GM23338 (cell line): ENCODE measurements at regions not wholly inside any gene's neighbourhood (a gene's known extent, or its start where the extent isn't known, plus 50 kb on each side); places are given as distances from the start of the nearest gene placed in this dataset.

Experiments
- ATAC-seq: fragments of 200-7000 bp; cut with Tn5 transposase; 3 replicates; pipeline ENCODE4 v1.9.1; 2020
- DNase-seq: peaks from one replicate; pipeline ENCODE4 v3.0.0-alpha.2; 2015; ENCODE audit warnings: low spot score
- H2AFZ ChIP-seq: fragments of 200-600 bp; sonication (generic); 2 replicates; pipeline ENCODE4 v1.8.0; 2016; ENCODE audit warnings: antibody characterized with exemption, mild to moderate bottlenecking, moderate library complexity
- H3F3A ChIP-seq: fragments of 200-600 bp; sonication (generic); replicated peaks from 2 replicates; pipeline ENCODE4 v1.8.0; 2017; ENCODE audit warnings: antibody characterized with exemption, mixed run types, low read depth
- H3K27ac ChIP-seq: fragments of 200-600 bp; sonication (generic); 2 replicates; pipeline ENCODE4 v1.6.1; 2016; ENCODE audit warnings: low read depth
- H3K27me3 ChIP-seq: fragments of 200-600 bp; sonication (generic); 2 replicates; pipeline ENCODE4 v1.8.0; 2016; ENCODE audit warnings: mild to moderate bottlenecking, mixed run types, moderate library complexity; ENCODE audit not compliant: insufficient read depth
- H3K36me3 ChIP-seq: fragments of 200-600 bp; sonication (generic); 2 replicates; pipeline ENCODE4 v1.8.0; 2016; ENCODE audit warnings: mild to moderate bottlenecking; ENCODE audit not compliant: insufficient read depth
- H3K4me1 ChIP-seq: fragments of 200-600 bp; sonication (generic); 2 replicates; pipeline ENCODE4 v1.8.0; 2016; ENCODE audit warnings: mild to moderate bottlenecking, moderate library complexity; ENCODE audit not compliant: insufficient read depth
- H3K4me2 ChIP-seq: fragments of 200-600 bp; sonication (generic); 2 replicates; pipeline ENCODE4 v1.7.1; 2017; ENCODE audit warnings: mixed run types
- H3K4me3 ChIP-seq: fragments of 200-600 bp; sonication (generic); 2 replicates; pipeline ENCODE4 v1.6.1; 2016; ENCODE audit warnings: mixed run types
- H3K79me2 ChIP-seq: fragments of 200-600 bp; sonication (generic); replicated peaks from 2 replicates; pipeline ENCODE4 v1.8.0; 2017; ENCODE audit warnings: mild to moderate bottlenecking; ENCODE audit not compliant: insufficient read depth
- H3K9me2 ChIP-seq: fragments of 200-600 bp; sonication (generic); 2 replicates; pipeline ENCODE4 v1.8.0; 2017; ENCODE audit not compliant: insufficient read depth
- H4K20me1 ChIP-seq: fragments of 200-600 bp; sonication (generic); replicated peaks from 2 replicates; pipeline ENCODE4 v1.8.0; 2017; ENCODE audit warnings: mild to moderate bottlenecking; ENCODE audit not compliant: insufficient read depth
- H3K27ac Mint-ChIP-seq: 2 replicates; pipeline ENCODE4 v1.8.0; 2020; ENCODE audit warnings: inconsistent platforms, mild to moderate bottlenecking, moderate library complexity, mixed read lengths
- H3K27me3 Mint-ChIP-seq: 3 replicates; pipeline ENCODE4 v1.8.0; 2022; ENCODE audit warnings: low read depth, mild to moderate bottlenecking, moderate library complexity, mixed read lengths, inconsistent platforms; ENCODE audit not compliant: insufficient read depth, poor library complexity
- H3K36me3 Mint-ChIP-seq: 3 replicates; pipeline ENCODE4 v1.8.0; 2021; ENCODE audit warnings: low read depth, mild to moderate bottlenecking, inconsistent platforms, moderate library complexity, mixed read lengths
- H3K4me1 Mint-ChIP-seq: 3 replicates; pipeline ENCODE4 v1.8.0; 2020; ENCODE audit warnings: mild to moderate bottlenecking, inconsistent platforms, mixed read lengths
- H3K4me3 Mint-ChIP-seq: 3 replicates; pipeline ENCODE4 v1.8.0; 2021; ENCODE audit warnings: moderate library complexity, mild to moderate bottlenecking, inconsistent platforms, mixed read lengths
- H3K9me3 Mint-ChIP-seq: 3 replicates; pipeline ENCODE4 v1.8.0; 2020; ENCODE audit warnings: moderate library complexity, mild to moderate bottlenecking, inconsistent platforms, mixed read lengths
- CREB1 ChIP-seq: fragments of 250-450 bp; sonication (Bioruptor Pico); IDR thresholded peaks from 2 replicates; pipeline ENCODE4 v1.5.0; 2020; ENCODE audit warnings: low read depth, mild to moderate bottlenecking, moderate library complexity
- EZH2 ChIP-seq: fragments of 200-600 bp; sonication (generic); IDR thresholded peaks from one replicate; pipeline ENCODE4 v1.8.0; 2017; ENCODE audit warnings: antibody characterized with exemption, mild to moderate bottlenecking, low read depth; ENCODE audit not compliant: unreplicated experiment
- JUNB ChIP-seq: IDR thresholded peaks from one replicate; pipeline ENCODE4 v1.6.1; 2016; ENCODE audit warnings: antibody characterized with exemption; ENCODE audit not compliant: unreplicated experiment
- NANOG ChIP-seq: IDR thresholded peaks from 2 replicates; pipeline ENCODE4 v1.6.1; 2016; ENCODE audit warnings: antibody characterized with exemption, borderline replicate concordance
- REST ChIP-seq: IDR thresholded peaks from one replicate; pipeline ENCODE4 v1.6.1; 2018; ENCODE audit warnings: antibody characterized with exemption; ENCODE audit not compliant: unreplicated experiment
- STAT1 ChIP-seq: IDR thresholded peaks from one replicate; pipeline ENCODE4 v1.6.1; 2016; ENCODE audit warnings: antibody characterized with exemption; ENCODE audit not compliant: unreplicated experiment
- TF ChIP-seq, protein P1 (sequence below), 2 experiments: fragments of 200-600 bp in 1 of 2; sonication (generic) in 1 of 2; conservative IDR thresholded peaks; 2 replicates each; pipeline versions ENCODE4 v1.5.1 to v1.6.1; 2016 to 2017; ENCODE audit warnings: antibody characterized with exemption in 2 of 2, low read depth in 2 of 2, mild to moderate bottlenecking in 2 of 2, moderate library complexity in 1 of 2
- TF ChIP-seq, protein P2 (sequence below): fragments of 250-450 bp; sonication (Bioruptor Pico); IDR thresholded peaks from 2 replicates; pipeline ENCODE4 v1.5.0; 2020; ENCODE audit warnings: mild to moderate bottlenecking, moderate library complexity

DNA sequence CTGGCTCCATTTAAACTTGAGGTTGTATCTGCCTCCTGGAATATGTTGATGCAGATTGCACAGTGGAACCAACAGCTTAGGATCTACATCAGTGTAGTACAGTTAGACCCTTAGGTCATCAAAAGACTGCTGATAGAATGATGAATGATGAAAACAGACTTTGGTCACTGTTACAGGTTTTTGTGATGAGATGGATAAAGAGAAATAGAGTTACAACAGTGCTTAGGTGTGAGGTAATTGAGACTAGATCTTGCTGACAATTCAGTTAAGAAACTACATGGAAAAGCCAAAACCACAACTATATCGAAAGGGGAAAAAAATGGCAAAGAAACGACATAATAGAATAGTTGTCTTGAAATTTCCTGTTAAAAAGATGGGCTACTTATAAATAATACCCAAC, 145.7 kb upstream of the LMNTD1 start (continued):
- TF ChIP-seq REST (no peak), CREB1 (no peak), STAT1 (no peak)

DNA sequence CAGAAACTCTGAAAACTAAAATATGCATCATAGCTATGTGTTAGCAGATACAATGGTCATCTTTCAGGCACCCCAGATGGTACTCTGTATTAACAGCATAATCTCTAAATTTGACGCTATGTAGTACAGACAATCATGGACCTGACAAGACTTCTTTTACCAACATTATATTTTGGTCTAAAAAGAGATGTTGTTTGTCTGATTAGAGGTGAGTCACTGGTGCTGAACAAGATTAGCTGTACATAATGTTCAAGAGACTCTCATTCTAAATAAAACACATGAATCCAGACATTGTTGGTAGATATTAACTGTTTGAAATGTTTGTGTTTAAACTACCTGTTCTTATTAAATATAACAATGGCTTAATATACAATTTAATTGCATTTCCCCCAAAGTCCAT, 146.4 kb upstream of the LMNTD1 start:
- Histone ChIP-seq H3K36me3 (no peaks in the 10 kb centered on the region), H3K4me2 (no peak overlapping the region), H2AFZ (no peak overlapping the region), H3K4me3 (no peak overlapping the region), H3K27me3 (no peaks in the 10 kb centered on the region), H4K20me1 (no peaks in the 10 kb centered on the region), H3K9me2 (peaks cover 4% of the 10 kb centered on the region; the same call in 1 of the 2 replicates), H3K79me2 (no peaks in the 10 kb centered on the region), H3K27ac (no peak overlapping the region), H3K4me1 (peaks cover 4% of the 10 kb centered on the region; the same call in 1 of the 2 replicates), H3F3A (no peaks in the 10 kb centered on the region)
- H3K36me3 Mint-ChIP-seq, result peaks cover 3% of the 10 kb centered on the region; the same call in 2 of the 3 replicates
- no peak for ATAC-seq
- H3K27me3 Mint-ChIP-seq, result peaks cover 3% of the 10 kb centered on the region
- peaks cover 9% of the 10 kb centered on the region; the same call in 2 of the 3 replicates for H3K4me1 Mint-ChIP-seq
- H3K27ac Mint-ChIP-seq, result no peak overlapping the region
- H3K9me3 Mint-ChIP-seq, result peaks cover 3% of the 10 kb centered on the region; the same call in 1 of the 3 replicates
- no peak overlapping the region for H3K4me3 Mint-ChIP-seq
- TF ChIP-seq CREB1, result no peak
- TF ChIP-seq JUNB, result no peak
- TF ChIP-seq, protein P1, sequence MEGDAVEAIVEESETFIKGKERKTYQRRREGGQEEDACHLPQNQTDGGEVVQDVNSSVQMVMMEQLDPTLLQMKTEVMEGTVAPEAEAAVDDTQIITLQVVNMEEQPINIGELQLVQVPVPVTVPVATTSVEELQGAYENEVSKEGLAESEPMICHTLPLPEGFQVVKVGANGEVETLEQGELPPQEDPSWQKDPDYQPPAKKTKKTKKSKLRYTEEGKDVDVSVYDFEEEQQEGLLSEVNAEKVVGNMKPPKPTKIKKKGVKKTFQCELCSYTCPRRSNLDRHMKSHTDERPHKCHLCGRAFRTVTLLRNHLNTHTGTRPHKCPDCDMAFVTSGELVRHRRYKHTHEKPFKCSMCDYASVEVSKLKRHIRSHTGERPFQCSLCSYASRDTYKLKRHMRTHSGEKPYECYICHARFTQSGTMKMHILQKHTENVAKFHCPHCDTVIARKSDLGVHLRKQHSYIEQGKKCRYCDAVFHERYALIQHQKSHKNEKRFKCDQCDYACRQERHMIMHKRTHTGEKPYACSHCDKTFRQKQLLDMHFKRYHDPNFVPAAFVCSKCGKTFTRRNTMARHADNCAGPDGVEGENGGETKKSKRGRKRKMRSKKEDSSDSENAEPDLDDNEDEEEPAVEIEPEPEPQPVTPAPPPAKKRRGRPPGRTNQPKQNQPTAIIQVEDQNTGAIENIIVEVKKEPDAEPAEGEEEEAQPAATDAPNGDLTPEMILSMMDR (conservative IDR thresholded peaks at IDR 0.05; ENCODE audit: low read depth in 2 of 2), result no peak
- TF ChIP-seq REST, result no peak
- TF ChIP-seq EZH2, result no peak
- no peak for TF ChIP-seq NANOG
- TF ChIP-seq, protein P2, sequence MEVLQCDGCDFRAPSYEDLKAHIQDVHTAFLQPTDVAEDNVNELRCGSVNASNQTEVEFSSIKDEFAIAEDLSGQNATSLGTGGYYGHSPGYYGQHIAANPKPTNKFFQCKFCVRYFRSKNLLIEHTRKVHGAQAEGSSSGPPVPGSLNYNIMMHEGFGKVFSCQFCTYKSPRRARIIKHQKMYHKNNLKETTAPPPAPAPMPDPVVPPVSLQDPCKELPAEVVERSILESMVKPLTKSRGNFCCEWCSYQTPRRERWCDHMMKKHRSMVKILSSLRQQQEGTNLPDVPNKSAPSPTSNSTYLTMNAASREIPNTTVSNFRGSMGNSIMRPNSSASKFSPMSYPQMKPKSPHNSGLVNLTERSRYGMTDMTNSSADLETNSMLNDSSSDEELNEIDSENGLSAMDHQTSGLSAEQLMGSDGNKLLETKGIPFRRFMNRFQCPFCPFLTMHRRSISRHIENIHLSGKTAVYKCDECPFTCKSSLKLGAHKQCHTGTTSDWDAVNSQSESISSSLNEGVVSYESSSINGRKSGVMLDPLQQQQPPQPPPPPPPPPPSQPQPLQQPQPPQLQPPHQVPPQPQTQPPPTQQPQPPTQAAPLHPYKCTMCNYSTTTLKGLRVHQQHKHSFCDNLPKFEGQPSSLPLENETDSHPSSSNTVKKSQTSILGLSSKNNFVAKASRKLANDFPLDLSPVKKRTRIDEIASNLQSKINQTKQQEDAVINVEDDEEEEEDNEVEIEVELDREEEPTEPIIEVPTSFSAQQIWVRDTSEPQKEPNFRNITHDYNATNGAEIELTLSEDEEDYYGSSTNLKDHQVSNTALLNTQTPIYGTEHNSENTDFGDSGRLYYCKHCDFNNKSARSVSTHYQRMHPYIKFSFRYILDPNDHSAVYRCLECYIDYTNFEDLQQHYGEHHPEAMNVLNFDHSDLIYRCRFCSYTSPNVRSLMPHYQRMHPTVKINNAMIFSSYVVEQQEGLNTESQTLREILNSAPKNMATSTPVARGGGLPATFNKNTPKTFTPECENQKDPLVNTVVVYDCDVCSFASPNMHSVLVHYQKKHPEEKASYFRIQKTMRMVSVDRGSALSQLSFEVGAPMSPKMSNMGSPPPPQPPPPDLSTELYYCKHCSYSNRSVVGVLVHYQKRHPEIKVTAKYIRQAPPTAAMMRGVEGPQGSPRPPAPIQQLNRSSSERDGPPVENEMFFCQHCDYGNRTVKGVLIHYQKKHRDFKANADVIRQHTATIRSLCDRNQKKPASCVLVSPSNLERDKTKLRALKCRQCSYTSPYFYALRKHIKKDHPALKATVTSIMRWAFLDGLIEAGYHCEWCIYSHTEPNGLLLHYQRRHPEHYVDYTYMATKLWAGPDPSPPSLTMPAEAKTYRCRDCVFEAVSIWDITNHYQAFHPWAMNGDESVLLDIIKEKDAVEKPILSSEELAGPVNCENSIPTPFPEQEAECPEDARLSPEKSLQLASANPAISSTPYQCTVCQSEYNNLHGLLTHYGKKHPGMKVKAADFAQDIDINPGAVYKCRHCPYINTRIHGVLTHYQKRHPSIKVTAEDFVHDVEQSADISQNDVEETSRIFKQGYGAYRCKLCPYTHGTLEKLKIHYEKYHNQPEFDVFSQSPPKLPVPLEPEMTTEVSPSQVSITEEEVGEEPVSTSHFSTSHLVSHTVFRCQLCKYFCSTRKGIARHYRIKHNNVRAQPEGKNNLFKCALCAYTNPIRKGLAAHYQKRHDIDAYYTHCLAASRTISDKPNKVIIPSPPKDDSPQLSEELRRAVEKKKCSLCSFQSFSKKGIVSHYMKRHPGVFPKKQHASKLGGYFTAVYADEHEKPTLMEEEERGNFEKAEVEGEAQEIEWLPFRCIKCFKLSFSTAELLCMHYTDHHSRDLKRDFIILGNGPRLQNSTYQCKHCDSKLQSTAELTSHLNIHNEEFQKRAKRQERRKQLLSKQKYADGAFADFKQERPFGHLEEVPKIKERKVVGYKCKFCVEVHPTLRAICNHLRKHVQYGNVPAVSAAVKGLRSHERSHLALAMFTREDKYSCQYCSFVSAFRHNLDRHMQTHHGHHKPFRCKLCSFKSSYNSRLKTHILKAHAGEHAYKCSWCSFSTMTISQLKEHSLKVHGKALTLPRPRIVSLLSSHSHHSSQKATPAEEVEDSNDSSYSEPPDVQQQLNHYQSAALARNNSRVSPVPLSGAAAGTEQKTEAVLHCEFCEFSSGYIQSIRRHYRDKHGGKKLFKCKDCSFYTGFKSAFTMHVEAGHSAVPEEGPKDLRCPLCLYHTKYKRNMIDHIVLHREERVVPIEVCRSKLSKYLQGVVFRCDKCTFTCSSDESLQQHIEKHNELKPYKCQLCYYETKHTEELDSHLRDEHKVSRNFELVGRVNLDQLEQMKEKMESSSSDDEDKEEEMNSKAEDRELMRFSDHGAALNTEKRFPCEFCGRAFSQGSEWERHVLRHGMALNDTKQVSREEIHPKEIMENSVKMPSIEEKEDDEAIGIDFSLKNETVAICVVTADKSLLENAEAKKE (CRISPR knock-in tag), result no peak
- no peak for DNase-seq
